ENCODE measurements at regions not wholly inside any gene's neighbourhood (a gene's known extent, or its start where the extent isn't known, plus 50 kb on each side); places are given as distances from the start of the nearest gene placed in this dataset.

GRCh38 chr19:29323440-29324290, 110.7 kb upstream of the UQCRFS1 start:
- DNase-seq (ENCODE audit: low spot score), result no peak

GRCh38 chr19:29324291-29324680, 111.3 kb upstream of the UQCRFS1 start:
- DNase-seq (ENCODE audit: low spot score), result no peak

- no peak for DNase-seq (ENCODE audit: low spot score)
Measured at GRCh38 chr19:29324717-29325116, 111.8 kb upstream of the UQCRFS1 start.

- DNase-seq (ENCODE audit: low spot score), result no peak
Measured at GRCh38 chr19:29325241-29325975, 112.5 kb upstream of the UQCRFS1 start.

GRCh38 chr19:29326351-29326750, 113.4 kb upstream of the UQCRFS1 start:
- DNase-seq (ENCODE audit: low spot score), result no peak

- DNase-seq (ENCODE audit: low spot score), result no peak
Measured at GRCh38 chr19:29326849-29327840, 114.2 kb upstream of the UQCRFS1 start.

GRCh38 chr19:29328586-29328985, 115.6 kb upstream of the UQCRFS1 start:
- no peak for DNase-seq (ENCODE audit: low spot score)

- no peak for DNase-seq (ENCODE audit: low spot score)
Measured at GRCh38 chr19:29329460-29330134, 116.6 kb upstream of the UQCRFS1 start.

GRCh38 chr19:29336425-29336824, 123.5 kb upstream of the UQCRFS1 start:
- no peak for DNase-seq (ENCODE audit: low spot score)

GRCh38 chr19:29337029-29337428, 124.1 kb upstream of the UQCRFS1 start:
- DNase-seq (ENCODE audit: low spot score), result no peak

GRCh38 chr19:29338480-29338879, 125.5 kb upstream of the UQCRFS1 start:
- DNase-seq (ENCODE audit: low spot score), result no peak

GRCh38 chr19:29342721-29343120, 129.8 kb upstream of the UQCRFS1 start:
- DNase-seq (ENCODE audit: low spot score), result no peak

GRCh38 chr19:29364224-29364726, 151.3 kb upstream of the UQCRFS1 start:
- DNase-seq (ENCODE audit: low spot score), result no peak

GRCh38 chr19:29364999-29365398, 152.0 kb upstream of the UQCRFS1 start:
- no peak for DNase-seq (ENCODE audit: low spot score)

- no peak for DNase-seq (ENCODE audit: low spot score)
Measured at GRCh38 chr19:29365836-29366417, 153.0 kb upstream of the UQCRFS1 start.

GRCh38 chr19:29366757-29367156, 153.8 kb upstream of the UQCRFS1 start:
- no peak for DNase-seq (ENCODE audit: low spot score)

- no peak for DNase-seq (ENCODE audit: low spot score)
Measured at GRCh38 chr19:29367791-29368222, 154.9 kb upstream of the UQCRFS1 start.

GRCh38 chr19:29370276-29370675, 155.5 kb upstream of the VSTM2B start:
- no peak for DNase-seq (ENCODE audit: low spot score)

- no peak for DNase-seq (ENCODE audit: low spot score)
Measured at GRCh38 chr19:29371251-29372090, 154.3 kb upstream of the VSTM2B start.

GRCh38 chr19:29372091-29372415, 153.7 kb upstream of the VSTM2B start:
- no peak for DNase-seq (ENCODE audit: low spot score)
